Spleen (tissue), 11 donors: ENCODE measurements at regions not wholly inside any gene's neighbourhood (a gene's known extent, or its start where the extent isn't known, plus 50 kb on each side); places are given as distances from the start of the nearest gene placed in this dataset.

Source experiments
- DNase-seq: peaks from one replicate; pipeline ENCODE4 v3.0.0-alpha.2; 2020
- H3K27ac ChIP-seq, 8 donors: fragments of 200-600 bp; sonication (generic) in 7 of 8; 1 replicate in 4 of 8; 2 replicates in 4 of 8; pipeline versions ENCODE4 v1.5.0 to v1.8.0; 2016 to 2021; ENCODE audit warnings: inconsistent platforms in 4 of 8, mild to moderate bottlenecking in 4 of 8, moderate library complexity in 1 of 8
- H3K27me3 ChIP-seq, 7 donors: fragments of 200-600 bp; sonication (generic) in 6 of 7; replicated peaks in 1 of 7; 1 replicate in 4 of 7; 2 replicates in 3 of 7; pipeline versions ENCODE4 v1.5.0 to v1.8.0; 2016 to 2021; ENCODE audit warnings: inconsistent platforms in 3 of 7, mild to moderate bottlenecking in 1 of 7
- H3K36me3 ChIP-seq, 6 donors: fragments of 200-600 bp; sonication (generic) in 5 of 6; 1 replicate in 4 of 6; 2 replicates in 2 of 6; pipeline versions ENCODE4 v1.5.0 to v1.8.0; 2016 to 2021; ENCODE audit warnings: inconsistent platforms in 2 of 6
- H3K4me1 ChIP-seq, 6 donors: fragments of 200-600 bp; sonication (generic) in 5 of 6; 1 replicate in 3 of 6; 2 replicates in 3 of 6; pipeline versions ENCODE4 v1.5.0 to v1.8.0; 2016 to 2021; ENCODE audit warnings: inconsistent platforms in 3 of 6
- H3K4me3 ChIP-seq, 8 donors: fragments of 200-600 bp; sonication (generic) in 7 of 8; 1 replicate in 4 of 8; 2 replicates in 4 of 8; pipeline versions ENCODE4 v1.5.0 to v1.8.0; 2016 to 2021; ENCODE audit warnings: inconsistent platforms in 4 of 8, mild to moderate bottlenecking in 4 of 8, moderate library complexity in 2 of 8
- H3K9me3 ChIP-seq, 8 donors: fragments of 200-600 bp; sonication (generic) in 7 of 8; 1 replicate in 4 of 8; 2 replicates in 4 of 8; pipeline versions ENCODE4 v1.5.0 to v1.8.0; 2016 to 2021; ENCODE audit warnings: inconsistent platforms in 4 of 8
- POLR2A ChIP-seq, 3 donors: fragments of 450-650 bp; IDR thresholded peaks; one replicate each; pipeline ENCODE4 v1.5.1; 2017; ENCODE audit warnings: antibody characterized with exemption in 3 of 3, mild to moderate bottlenecking in 1 of 3
- POLR2AphosphoS5 ChIP-seq, 3 donors: sonication (generic); formaldehyde crosslinking; IDR thresholded peaks; one replicate each; pipeline ENCODE4 v1.5.1; 2017; ENCODE audit warnings: antibody characterized with exemption in 3 of 3
- WGBS, 5 donors: extraction: QIAGEN DNeasy Blood & Tissue Kit in 3 of 5; methylation state at CpG; one replicate each; pipeline versions ENCODE4 v1.1.5 to v1.1.7; 2013 to 2018; 5-methylcytosine and 5-hydroxymethylcytosine counted together
- intact Hi-C: fragments of 100-400 bp; cut with DNase I; formaldehyde crosslinking; loops from one replicate; pipeline ENCODE4 v1.15.0; 2023; ENCODE audit warnings: low total_unique reads
- TF ChIP-seq, protein P1 (sequence below), 11 experiments: fragments of 200-600 bp in 7 of 11; fragments of 450-650 bp in 4 of 11; sonication (generic) in 4 of 11; IDR thresholded peaks in 8 of 11; conservative IDR thresholded peaks in 3 of 11; 1 replicate in 7 of 11; 2 replicates in 4 of 11; pipeline versions ENCODE4 v1.4.0 to v1.8.0; 2016 to 2021; ENCODE audit warnings: antibody characterized with exemption in 11 of 11, inconsistent platforms in 4 of 11, mild to moderate bottlenecking in 1 of 11
- donor health status: healthy with polysubstance abuse.
- donor health status: DM: no; HTN: no; CAD: no; lungs with moderate emphysema.
- donor health status: DM: no; HTN: no; CAD: no.
- donor health status: Bipolar disorder and iron deficiency.
- donor health status: healthy.
- donor health status: DM: no; HTN: no; CAD: no.
- donor health status: DM: yes; HTN: yes; CAD: no.

DNA sequence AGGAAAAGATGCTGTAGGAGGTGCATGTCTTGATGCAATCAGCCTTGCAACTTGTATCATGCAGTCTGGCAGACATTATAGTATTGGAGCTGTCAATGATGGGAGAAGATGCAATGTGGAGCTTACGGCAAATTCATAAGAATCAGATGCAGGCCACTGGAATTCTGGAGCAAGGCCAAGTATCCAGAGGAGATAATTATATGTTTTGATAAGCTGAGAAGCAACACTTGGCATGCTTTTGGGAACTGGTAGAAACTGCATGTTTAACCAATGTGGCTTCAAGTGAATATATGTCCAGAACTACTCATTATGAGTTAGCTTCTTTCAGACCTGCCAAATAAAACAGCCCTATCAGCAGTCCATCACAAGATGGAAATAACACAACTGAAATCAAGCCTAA is 249.1 kb upstream of the PPFIA2 start:
- WGBS, 5 donors = 88 to 100% (median 97%) methylated on average over 1 of the region's 1 CpG
- H3K27me3 ChIP-seq = no peaks in the 10 kb centered on the region
- no peaks in the 10 kb centered on the region for H3K36me3 ChIP-seq
- TF ChIP-seq POLR2A (IDR thresholded peaks at IDR 0.05) = no peak
- no peak for TF ChIP-seq POLR2AphosphoS5 (IDR thresholded peaks at IDR 0.05)
- TF ChIP-seq, protein P1, sequence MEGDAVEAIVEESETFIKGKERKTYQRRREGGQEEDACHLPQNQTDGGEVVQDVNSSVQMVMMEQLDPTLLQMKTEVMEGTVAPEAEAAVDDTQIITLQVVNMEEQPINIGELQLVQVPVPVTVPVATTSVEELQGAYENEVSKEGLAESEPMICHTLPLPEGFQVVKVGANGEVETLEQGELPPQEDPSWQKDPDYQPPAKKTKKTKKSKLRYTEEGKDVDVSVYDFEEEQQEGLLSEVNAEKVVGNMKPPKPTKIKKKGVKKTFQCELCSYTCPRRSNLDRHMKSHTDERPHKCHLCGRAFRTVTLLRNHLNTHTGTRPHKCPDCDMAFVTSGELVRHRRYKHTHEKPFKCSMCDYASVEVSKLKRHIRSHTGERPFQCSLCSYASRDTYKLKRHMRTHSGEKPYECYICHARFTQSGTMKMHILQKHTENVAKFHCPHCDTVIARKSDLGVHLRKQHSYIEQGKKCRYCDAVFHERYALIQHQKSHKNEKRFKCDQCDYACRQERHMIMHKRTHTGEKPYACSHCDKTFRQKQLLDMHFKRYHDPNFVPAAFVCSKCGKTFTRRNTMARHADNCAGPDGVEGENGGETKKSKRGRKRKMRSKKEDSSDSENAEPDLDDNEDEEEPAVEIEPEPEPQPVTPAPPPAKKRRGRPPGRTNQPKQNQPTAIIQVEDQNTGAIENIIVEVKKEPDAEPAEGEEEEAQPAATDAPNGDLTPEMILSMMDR (IDR thresholded peaks at IDR 0.05 in 8 of 11, conservative IDR thresholded peaks at IDR 0.05 in 3 of 11) = no peak
- intact Hi-C loops = no loop called here
- H3K9me3 ChIP-seq = no peaks in the 10 kb centered on the region
- DNase-seq = no peak
- no peaks in the 10 kb centered on the region for H3K4me1 ChIP-seq
- H3K4me3 ChIP-seq = no peak overlapping the region
- H3K27ac ChIP-seq = no peak overlapping the region

DNA sequence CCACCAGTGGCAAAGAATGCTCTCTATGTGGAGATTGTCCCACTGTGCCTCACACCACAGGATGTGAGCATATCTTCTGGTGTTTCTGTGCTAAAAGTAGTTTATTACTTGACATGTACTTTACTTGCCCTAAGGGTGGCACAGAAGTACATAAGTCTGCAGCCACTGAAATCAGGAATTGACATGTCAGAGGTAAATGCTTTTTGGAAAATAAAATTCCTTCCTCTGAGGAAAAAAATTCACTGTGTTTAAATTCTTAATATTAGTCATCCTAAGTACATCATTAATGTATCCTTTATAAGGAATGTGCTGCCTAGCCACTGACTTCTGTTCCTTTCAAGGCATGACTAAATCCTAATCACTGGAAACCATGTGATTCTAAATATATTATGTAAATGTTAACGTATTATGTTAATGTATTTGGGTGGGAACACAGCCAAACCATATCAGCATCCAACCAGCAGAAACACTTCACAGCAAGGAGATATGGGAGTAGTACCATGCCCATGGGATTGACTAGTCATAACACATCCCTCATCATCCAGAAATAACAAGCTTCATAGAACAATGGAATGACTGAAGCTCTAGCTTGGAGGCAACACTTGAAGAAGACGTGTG is 239.7 kb upstream of the PPFIA2 start:
- Histone ChIP-seq H3K4me1 (no peaks in the 10 kb centered on the region), H3K36me3 (no peaks in the 10 kb centered on the region), H3K9me3 (peaks cover 0 to 14% (median 1%) of the 10 kb centered on the region in 8 donors), H3K4me3 (no peak overlapping the region), H3K27ac (no peak overlapping the region), H3K27me3 (no peaks in the 10 kb centered on the region)
- intact Hi-C loops = no loop called here
- TF ChIP-seq, protein P1 (IDR thresholded peaks at IDR 0.05 in 8 of 11, conservative IDR thresholded peaks at IDR 0.05 in 3 of 11) = no peak
- TF ChIP-seq POLR2AphosphoS5 (IDR thresholded peaks at IDR 0.05) = no peak
- no peak for TF ChIP-seq POLR2A (IDR thresholded peaks at IDR 0.05)
- no peak for DNase-seq
- WGBS, 5 donors = 62 to 75% (median 72%) methylated on average over 2 of the region's 2 CpGs

DNA sequence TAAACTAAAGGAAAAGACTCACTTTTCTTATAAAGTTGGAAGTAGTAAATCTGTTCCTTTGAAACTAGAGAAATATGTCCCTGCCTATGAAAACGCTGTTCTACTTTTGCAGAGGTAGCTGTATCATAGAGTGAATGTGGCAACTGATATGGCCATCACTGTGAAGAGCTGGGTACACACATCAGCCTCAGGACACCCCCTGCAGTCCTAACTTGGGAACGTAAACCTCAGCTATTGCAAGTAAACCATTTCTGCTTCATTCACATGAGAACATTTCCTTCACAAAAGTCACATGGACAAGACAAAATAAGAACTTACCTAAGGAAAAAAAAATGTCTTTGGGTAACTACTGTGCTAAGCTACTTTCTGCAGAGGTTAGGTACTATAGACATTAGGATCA is 233.3 kb upstream of the PPFIA2 start:
- no peak overlapping the region for H3K4me3 ChIP-seq
- DNase-seq = no peak
- no peaks in the 10 kb centered on the region for H3K36me3 ChIP-seq
- no peaks in the 10 kb centered on the region for H3K4me1 ChIP-seq
- intact Hi-C loops = no loop called here
- WGBS, 5 donors = 25 to 36% (median 34%) methylated on average over 2 of the region's 2 CpGs
- no peaks in the 10 kb centered on the region for H3K27me3 ChIP-seq
- TF ChIP-seq, protein P1 (IDR thresholded peaks at IDR 0.05 in 8 of 11, conservative IDR thresholded peaks at IDR 0.05 in 3 of 11) = peak in 3 of 11 experiments; percentile 18 to 29 (median 25)
- TF ChIP-seq POLR2A (IDR thresholded peaks at IDR 0.05) (no peak), POLR2AphosphoS5 (IDR thresholded peaks at IDR 0.05) (no peak)
- no peak overlapping the region for H3K27ac ChIP-seq
- H3K9me3 ChIP-seq = peaks cover 0 to 5% (median 1%) of the 10 kb centered on the region in 8 donors

DNA sequence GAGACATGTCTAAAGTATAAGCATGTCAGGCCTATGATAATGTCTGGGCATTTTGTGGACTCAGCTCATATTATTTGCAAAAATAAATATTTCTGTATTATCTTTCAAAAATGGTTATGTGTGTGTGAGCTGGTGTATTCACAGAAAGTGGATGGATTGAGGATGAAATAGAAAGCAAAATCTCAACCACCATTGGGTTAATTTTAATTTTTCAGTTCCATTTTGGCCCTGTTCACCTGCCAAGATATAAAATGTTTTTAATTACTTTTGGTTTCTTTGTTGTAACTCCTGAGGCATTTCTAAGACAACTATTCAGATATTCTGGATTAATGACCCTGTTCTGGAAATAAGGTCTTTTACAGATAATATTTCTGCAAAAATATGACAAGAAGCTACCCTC is 232.7 kb upstream of the PPFIA2 start:
- Histone ChIP-seq H3K4me1 (no peaks in the 10 kb centered on the region), H3K27ac (no peak overlapping the region), H3K9me3 (peaks cover 0 to 3% (median 0%) of the 10 kb centered on the region in 8 donors), H3K4me3 (no peak overlapping the region), H3K36me3 (no peaks in the 10 kb centered on the region), H3K27me3 (no peaks in the 10 kb centered on the region)
- TF ChIP-seq, protein P1 (IDR thresholded peaks at IDR 0.05 in 8 of 11, conservative IDR thresholded peaks at IDR 0.05 in 3 of 11) = no peak
- no peak for TF ChIP-seq POLR2AphosphoS5 (IDR thresholded peaks at IDR 0.05)
- no peak for TF ChIP-seq POLR2A (IDR thresholded peaks at IDR 0.05)
- intact Hi-C loops = no loop called here
- no peak for DNase-seq
